GM12878 (cell line): ENCODE measurements at regions not wholly inside any gene's neighbourhood (a gene's known extent, or its start where the extent isn't known, plus 50 kb on each side); places are given as distances from the start of the nearest gene placed in this dataset.

Source experiments
- CEBPB ChIP-seq, 2 experiments: fragments of 150-350 bp in 1 of 2; IDR thresholded peaks; 2 replicates each; pipeline ENCODE4 v1.6.1; 2012 to 2014; ENCODE audit warnings: low read depth in 2 of 2, low read length in 2 of 2, borderline replicate concordance in 1 of 2, inconsistent platforms in 1 of 2
- HDAC6 ChIP-seq: fragments of 200-600 bp; sonication (generic); IDR thresholded peaks from one replicate; pipeline ENCODE4 v1.8.0; 2017; ENCODE audit warnings: antibody characterized with exemption; ENCODE audit not compliant: unreplicated experiment
- POLR2A ChIP-seq: IDR thresholded peaks from 2 replicates; pipeline ENCODE4 v1.6.1; 2011; ENCODE audit warnings: low read depth, mild to moderate bottlenecking, low read length
- RUNX3 ChIP-seq: IDR thresholded peaks from 2 replicates; pipeline ENCODE4 v1.6.1; 2012; ENCODE audit warnings: low read length, inconsistent platforms
- SPI1 ChIP-seq: IDR thresholded peaks from 2 replicates; pipeline ENCODE4 v1.6.1; 2011; ENCODE audit warnings: low read depth, mild to moderate bottlenecking, low read length, moderate library complexity, borderline replicate concordance; ENCODE audit not compliant: insufficient read depth
- TCF7 ChIP-seq: IDR thresholded peaks from 2 replicates; pipeline ENCODE4 v1.6.1; 2014; ENCODE audit warnings: antibody characterized with exemption, borderline replicate concordance
- YY1 ChIP-seq: IDR thresholded peaks from 2 replicates; pipeline ENCODE4 v1.6.1; 2011; ENCODE audit warnings: low read depth, mild to moderate bottlenecking, low read length
- ZNF274 ChIP-seq: IDR thresholded peaks from one replicate; pipeline ENCODE4 v1.8.0; 2011; ENCODE audit not compliant: insufficient read length, insufficient read depth
- TF ChIP-seq, protein P1 (sequence below): IDR thresholded peaks from 2 replicates; pipeline ENCODE4 v1.6.1; 2012; ENCODE audit warnings: improper control_type of control experiment, low read depth, low read length; ENCODE audit not compliant: insufficient replicate concordance

GRCh38 chr2:219769090-219769910, 141.9 kb downstream of the SLC4A3 start (continued):
- TF ChIP-seq CEBPB (IDR thresholded peaks at IDR 0.05; ENCODE audit: borderline replicate concordance in 1 of 2, low read depth in 2 of 2, low read length in 2 of 2) (no peak), POLR2A (no peak), SPI1 (no peak), YY1 (no peak), TCF7 (no peak), ZNF274 (no peak), HDAC6 (no peak), RUNX3 (no peak)
- TF ChIP-seq, protein P1, sequence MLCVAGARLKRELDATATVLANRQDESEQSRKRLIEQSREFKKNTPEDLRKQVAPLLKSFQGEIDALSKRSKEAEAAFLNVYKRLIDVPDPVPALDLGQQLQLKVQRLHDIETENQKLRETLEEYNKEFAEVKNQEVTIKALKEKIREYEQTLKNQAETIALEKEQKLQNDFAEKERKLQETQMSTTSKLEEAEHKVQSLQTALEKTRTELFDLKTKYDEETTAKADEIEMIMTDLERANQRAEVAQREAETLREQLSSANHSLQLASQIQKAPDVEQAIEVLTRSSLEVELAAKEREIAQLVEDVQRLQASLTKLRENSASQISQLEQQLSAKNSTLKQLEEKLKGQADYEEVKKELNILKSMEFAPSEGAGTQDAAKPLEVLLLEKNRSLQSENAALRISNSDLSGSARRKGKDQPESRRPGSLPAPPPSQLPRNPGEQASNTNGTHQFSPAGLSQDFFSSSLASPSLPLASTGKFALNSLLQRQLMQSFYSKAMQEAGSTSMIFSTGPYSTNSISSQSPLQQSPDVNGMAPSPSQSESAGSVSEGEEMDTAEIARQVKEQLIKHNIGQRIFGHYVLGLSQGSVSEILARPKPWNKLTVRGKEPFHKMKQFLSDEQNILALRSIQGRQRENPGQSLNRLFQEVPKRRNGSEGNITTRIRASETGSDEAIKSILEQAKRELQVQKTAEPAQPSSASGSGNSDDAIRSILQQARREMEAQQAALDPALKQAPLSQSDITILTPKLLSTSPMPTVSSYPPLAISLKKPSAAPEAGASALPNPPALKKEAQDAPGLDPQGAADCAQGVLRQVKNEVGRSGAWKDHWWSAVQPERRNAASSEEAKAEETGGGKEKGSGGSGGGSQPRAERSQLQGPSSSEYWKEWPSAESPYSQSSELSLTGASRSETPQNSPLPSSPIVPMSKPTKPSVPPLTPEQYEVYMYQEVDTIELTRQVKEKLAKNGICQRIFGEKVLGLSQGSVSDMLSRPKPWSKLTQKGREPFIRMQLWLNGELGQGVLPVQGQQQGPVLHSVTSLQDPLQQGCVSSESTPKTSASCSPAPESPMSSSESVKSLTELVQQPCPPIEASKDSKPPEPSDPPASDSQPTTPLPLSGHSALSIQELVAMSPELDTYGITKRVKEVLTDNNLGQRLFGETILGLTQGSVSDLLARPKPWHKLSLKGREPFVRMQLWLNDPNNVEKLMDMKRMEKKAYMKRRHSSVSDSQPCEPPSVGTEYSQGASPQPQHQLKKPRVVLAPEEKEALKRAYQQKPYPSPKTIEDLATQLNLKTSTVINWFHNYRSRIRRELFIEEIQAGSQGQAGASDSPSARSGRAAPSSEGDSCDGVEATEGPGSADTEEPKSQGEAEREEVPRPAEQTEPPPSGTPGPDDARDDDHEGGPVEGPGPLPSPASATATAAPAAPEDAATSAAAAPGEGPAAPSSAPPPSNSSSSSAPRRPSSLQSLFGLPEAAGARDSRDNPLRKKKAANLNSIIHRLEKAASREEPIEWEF = no peak
